Esophagus mucosa (tissue), 1 donor: ENCODE measurements at regions not wholly inside any gene's neighbourhood (a gene's known extent, or its start where the extent isn't known, plus 50 kb on each side); places are given as distances from the start of the nearest gene placed in this dataset.
"Not testable (repeated sequence)": the region's sequence is repeated elsewhere in the genome, so short reads cannot be mapped to it uniquely, and the experiment has no call there.

Source experiments
- ATAC-seq: fragments of 200-7000 bp; cut with Tn5 transposase; one replicate; pipeline ENCODE4 v1.9.1; 2020
- donor health status: DM: yes; HTN: yes; CAD: no.

DNA sequence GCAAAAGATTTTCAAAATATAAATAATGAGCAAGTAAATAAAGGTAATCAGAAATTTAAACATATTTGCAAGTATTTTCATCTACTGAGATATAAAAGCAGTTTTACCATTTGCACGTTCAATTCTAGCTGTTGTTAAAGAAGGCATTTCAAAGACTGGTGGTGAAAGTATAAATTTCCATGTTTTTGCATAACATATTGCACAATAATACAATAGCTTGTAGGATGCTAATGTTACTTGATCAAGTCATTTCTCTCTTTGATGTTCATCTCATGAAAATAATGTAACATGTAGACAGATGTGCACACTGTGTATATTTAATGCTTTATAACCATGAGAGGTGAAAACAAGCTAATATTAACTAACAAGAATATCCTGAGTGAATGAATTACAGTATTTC is 651.9 kb downstream of the CDH9 start:
- ATAC-seq, result no peak

DNA sequence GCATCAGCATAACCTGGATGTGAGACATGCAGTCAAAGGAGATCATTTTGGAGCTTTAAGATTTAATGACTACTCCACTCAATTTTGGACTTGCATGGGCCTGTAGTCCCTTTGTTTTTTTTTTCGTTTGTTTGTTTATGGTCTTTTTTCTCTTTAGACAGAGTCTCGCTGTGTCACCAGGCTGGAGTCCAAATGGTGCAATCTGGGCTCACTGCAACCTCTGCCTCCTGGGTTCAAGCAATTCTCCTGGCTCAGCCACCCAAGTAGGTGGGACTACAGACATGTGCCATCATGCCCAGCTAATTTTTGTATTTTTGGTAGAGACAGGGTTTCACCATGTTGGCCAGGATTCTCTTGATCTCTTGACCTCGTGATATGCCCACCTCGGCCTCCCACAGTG is 673.8 kb downstream of the CDH9 start:
- ATAC-seq, result not testable (repeated sequence)

GRCh38 chr5:26343801-26344325 is 694.5 kb downstream of the CDH9 start:
- no peak for ATAC-seq

- no peak for ATAC-seq
These were observed 698.8 kb downstream of the CDH9 start for GRCh38 chr5:26339576-26339975.

GRCh38 chr5:26329562-26330189 is 708.7 kb downstream of the CDH9 start:
- no peak for ATAC-seq

- ATAC-seq, result no peak
These were observed 712.1 kb downstream of the CDH9 start for GRCh38 chr5:26326153-26326759.

DNA sequence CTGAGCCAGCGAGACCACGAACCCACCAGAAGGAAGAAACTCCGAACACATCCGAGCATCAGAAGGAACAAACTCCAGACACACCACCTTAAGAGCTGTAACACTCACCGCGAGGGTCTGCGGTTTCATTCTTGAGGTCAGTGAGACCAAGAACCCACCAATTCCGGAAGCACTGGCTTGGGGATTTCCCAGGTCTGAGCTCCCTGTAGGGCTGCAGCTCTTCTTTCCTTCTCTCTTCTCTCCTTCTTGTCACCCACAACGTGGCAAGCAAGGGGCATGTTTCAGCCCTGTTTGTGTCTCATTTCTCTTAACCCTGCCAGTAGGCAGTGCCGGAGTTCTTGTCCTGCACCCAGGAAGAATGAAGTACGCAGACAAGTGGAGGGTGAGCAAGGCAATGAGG is 713.0 kb downstream of the CDH9 start:
- ATAC-seq, result not testable (repeated sequence)

DNA sequence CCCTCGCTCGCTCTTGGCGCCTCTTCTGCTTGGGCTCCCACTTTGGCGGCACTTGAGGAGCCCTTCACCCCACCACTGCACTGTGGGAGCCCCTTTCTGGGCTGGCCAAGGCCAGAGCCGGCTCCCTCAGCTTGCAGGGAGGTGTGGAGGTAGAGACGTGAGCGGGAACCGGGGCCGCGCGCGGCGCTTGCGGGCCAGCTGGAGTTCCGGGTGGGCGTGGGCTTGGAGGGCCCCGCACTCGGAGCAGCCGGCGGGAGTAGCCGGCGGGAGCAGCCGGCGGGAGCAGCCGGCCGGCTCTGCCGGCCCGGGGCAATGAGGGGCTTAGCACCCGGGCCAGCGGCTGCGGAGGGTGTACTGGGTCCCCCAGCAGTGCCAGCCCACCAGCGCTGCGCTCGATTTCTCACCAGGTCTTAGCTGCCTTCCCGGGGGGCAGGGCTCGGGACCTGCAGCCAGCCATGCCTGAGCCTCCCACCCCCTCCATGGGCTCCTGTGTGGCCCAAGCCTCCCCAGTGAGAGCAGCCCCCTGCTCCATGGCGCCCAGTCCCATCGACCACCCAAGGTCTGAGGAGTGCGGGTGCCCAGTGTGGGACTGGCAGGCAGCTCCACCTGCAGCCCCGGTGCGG is 714.0 kb downstream of the CDH9 start:
- not testable (repeated sequence) for ATAC-seq

- ATAC-seq, result no peak
These were observed 714.6 kb downstream of the CDH9 start for GRCh38 chr5:26323794-26324193.

DNA sequence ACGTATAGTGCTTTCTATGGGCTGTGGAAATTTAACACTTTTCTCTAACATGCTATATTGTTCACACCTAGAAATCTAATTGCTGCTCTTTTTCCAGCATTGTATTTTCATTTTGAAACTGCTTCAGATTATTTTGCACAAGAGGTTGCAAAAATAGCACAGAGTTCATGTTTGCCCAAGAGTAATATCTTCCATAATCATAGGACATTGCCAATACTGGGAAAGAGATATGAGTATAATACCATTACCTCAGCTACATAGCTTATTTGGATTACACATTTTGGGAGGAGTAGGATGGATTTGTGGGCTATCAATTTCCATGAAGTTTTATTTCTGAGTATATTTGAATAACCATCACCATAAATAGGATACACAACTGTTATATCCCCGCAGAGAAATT is 717.1 kb downstream of the CDH9 start:
- no peak for ATAC-seq

GRCh38 chr5:26310415-26310814 is 728.0 kb downstream of the CDH9 start:
- no peak for ATAC-seq

DNA sequence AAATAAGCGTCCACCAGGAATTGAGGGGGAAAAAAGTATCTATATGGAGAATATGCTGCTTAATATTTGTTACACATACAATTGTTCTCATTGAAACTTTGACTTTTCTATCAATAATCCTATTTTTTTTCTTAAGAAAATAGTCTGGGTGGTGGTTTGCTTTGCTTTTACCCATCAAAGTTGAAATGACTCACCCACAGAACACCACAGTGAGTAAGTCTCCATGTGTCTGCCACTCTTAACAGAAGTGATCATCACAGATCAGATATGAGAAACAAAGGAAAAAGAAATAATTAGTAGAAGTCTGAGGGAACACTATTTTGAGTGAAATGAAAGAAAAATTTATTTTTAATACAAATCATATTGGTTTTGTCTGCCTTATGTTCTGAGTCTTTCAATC is 742.8 kb downstream of the CDH9 start:
- ATAC-seq, result no peak

- ATAC-seq, result no peak
These were observed 756.2 kb downstream of the CDH9 start for GRCh38 chr5:26282190-26282589.

- ATAC-seq, result no peak
These were observed 760.3 kb downstream of the CDH9 start for GRCh38 chr5:26278078-26278477.

GRCh38 chr5:26259081-26259480 is 779.3 kb downstream of the CDH9 start:
- no peak for ATAC-seq

GRCh38 chr5:26245321-26245720 is 793.1 kb downstream of the CDH9 start:
- ATAC-seq, result no peak

DNA sequence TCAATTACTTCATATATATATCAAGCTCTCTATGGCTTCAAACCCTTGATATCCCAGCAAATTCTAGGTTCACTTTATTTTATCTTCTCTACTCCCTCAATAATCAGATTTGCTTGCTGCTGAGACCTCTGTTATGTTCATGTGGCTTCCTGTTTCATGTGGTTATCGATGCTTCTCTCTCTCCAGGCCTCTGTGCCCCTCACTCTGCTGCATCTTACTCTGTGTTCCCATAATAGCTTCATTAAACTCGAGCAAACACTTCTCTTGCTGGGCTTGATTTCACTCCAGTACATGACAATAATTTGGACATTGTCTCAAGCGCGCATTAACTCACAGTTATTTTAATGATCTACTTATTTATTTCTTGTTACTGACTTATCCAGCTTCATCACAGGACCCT is 798.8 kb downstream of the CDH9 start:
- no peak for ATAC-seq

DNA sequence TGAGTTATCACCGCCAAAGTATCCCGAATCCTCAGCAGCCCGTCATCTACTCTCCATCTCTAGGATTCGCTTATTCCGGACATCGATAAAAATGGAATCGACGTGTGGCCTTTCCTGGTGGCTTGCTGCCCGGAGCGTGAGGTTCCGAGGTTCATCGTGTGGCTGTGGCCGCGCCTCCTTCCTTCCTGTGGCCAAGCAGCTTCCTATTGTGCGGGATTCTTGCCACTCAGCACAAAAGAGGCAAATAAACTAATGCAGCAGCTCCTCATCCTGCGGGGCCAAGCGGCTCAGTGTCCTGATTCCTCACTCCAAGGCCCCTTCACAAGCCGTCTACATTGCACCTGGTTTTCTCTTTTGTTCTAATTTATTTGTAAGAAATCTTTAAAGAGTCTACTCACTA is 800.9 kb downstream of the CDH9 start:
- ATAC-seq, result no peak

- no peak for ATAC-seq
These were observed 801.5 kb downstream of the CDH9 start for GRCh38 chr5:26236936-26237335.

DNA sequence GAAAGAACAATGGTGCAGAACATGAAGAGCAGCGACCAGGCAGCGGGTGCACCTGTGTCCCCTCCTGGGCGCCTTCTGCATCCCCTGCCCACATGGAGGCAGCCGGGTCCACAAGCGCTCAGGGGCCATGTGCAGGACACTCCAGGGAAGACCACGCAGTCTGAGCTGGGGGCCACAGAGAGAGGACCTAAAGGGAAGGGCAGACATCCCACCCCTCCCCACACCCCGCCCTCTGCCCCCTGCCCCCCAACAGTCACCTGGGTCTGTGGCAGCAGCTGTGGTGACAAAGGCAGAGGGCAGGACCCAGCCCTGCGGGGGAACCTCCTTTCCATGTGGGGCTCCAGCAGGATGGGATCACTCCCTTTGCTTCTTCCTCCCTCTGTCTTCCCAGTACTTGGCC is 805.7 kb downstream of the CDH9 start:
- no peak for ATAC-seq

DNA sequence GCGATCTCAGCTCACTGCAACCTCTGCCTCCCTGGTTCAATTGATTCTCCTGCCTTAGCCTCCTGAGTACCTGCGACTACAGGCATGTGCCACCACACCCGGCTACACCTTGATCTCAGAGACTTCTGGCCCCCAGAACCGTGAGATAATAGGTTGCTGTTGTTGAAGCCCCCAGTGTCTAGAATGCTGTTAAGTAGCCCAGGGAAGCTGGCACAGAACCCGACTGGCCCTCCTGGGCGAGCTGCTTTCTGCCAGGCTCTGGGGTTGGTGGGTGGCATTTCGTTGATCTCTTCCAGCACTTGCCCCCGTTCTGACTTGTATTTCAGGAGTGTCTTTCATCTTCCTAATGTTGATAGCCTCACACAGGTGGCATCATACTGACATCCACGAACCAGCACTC is 807.1 kb downstream of the CDH9 start:
- no peak for ATAC-seq

DNA sequence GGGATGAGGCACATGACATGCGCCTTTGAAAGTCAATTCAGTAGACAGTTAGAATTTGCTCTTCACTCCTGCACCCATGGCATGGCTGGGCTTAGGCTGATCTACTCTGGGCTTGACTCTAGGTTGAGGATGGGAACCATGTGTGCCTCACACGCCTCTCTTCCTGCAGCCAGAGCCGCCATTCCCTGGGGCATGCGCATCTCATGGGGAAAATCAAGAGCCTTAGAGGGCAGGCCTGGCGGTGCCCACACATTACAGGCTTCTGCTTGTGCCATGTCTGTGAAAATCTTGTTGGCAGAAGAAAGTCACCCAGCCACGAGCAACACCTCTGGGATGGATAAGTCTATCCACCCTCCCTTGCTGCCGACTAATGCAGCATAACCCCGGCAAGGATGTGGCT is 808.5 kb downstream of the CDH9 start:
- no peak for ATAC-seq

- no peak for ATAC-seq
These were observed 811.1 kb downstream of the CDH9 start for GRCh38 chr5:26227245-26227644.

DNA sequence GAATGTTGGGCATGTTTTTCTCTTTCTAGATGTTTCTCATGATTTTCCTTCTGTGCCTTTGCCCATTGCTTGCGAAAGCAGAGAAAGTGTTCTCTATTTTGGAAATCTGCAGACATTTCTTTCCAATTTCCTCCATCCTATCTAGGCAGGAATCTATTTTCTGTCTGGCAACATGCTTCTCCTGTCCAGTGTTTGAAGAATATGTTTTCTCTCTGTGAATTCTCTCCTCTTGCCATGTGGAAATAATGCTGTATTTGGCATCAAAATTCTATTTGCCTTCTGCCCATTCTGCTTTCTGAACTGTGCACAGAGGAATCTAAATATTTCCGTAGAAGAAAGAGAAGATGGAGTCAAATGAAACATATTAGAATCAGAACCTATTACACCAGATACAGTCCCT is 833.3 kb downstream of the CDH9 start:
- no peak for ATAC-seq
